ENCODE measurements at regions not wholly inside any gene's neighbourhood (a gene's known extent, or its start where the extent isn't known, plus 50 kb on each side); places are given as distances from the start of the nearest gene placed in this dataset.

GRCh38 chr2:150350500-150350899 is 137.0 kb downstream of the RND3 start:
- Histone ChIP-seq H3T11ph (ENCODE audit: low read length) (no peak overlapping the region), H3K9me3 (ENCODE audit: control insufficient read depth, low read depth, low read length) (no peaks in the 10 kb centered on the region), H4K20me1 (ENCODE audit: control insufficient read depth, insufficient read depth, insufficient read length) (no peaks in the 10 kb centered on the region), H3K23me2 (ENCODE audit: insufficient read length, low read depth, low read length, poor library complexity, severe bottlenecking) (no peaks in the 10 kb centered on the region), H4K8ac (replicated peaks; ENCODE audit: insufficient read length, low read depth, low read length) (no peak overlapping the region), H4K91ac (ENCODE audit: insufficient read length, low read depth, low read length) (no peak overlapping the region), H2AK5ac (ENCODE audit: insufficient read length, low read length) (no peak overlapping the region), H2BK120ac (ENCODE audit: low read depth, low read length, poor library complexity, severe bottlenecking) (no peak overlapping the region), H2BK20ac (ENCODE audit: low read depth, low read length, poor library complexity, severe bottlenecking) (no peak overlapping the region), H3K4ac (ENCODE audit: low read depth, low read length) (no peak overlapping the region), H2BK5ac (ENCODE audit: insufficient read length, low read length) (no peak overlapping the region), H3K23ac (ENCODE audit: insufficient read length, low read depth, low read length) (no peak overlapping the region), H3K79me2 (ENCODE audit: insufficient read depth, low read length) (no peaks in the 10 kb centered on the region), H3K79me1 (ENCODE audit: insufficient read depth, low read depth, low read length, poor library complexity, severe bottlenecking) (no peaks in the 10 kb centered on the region), H3K14ac (ENCODE audit: insufficient read depth, low read length) (no peak overlapping the region), H3K4me2 (ENCODE audit: insufficient read depth, insufficient read length, low read length) (no peak overlapping the region), H3K27me3 (ENCODE audit: insufficient read depth, low read length) (no peaks in the 10 kb centered on the region), H3K4me1 (ENCODE audit: insufficient read depth, low read length) (no peaks in the 10 kb centered on the region), H4K5ac (ENCODE audit: insufficient read length, low read depth, low read length) (no peak overlapping the region), H3K9ac (ENCODE audit: extremely low read depth, insufficient read length, low read length) (no peak overlapping the region), H2BK15ac (ENCODE audit: low read depth, low read length) (no peak overlapping the region), H3K18ac (ENCODE audit: insufficient read length, low read depth, low read length) (no peak overlapping the region), H2AFZ (ENCODE audit: low read length) (no peak overlapping the region), H2BK12ac (ENCODE audit: insufficient read length, low read depth, low read length) (no peak overlapping the region), H3K27ac (ENCODE audit: insufficient read length, low read depth, low read length) (no peak overlapping the region), H3K56ac (ENCODE audit: insufficient read length, low read depth, low read length) (no peak overlapping the region)
- no CpG with 5 or more reads among the region's 4 CpGs for WGBS (ENCODE audit: extremely low coverage, insufficient read length, low lambda C conversion rate)
- Mint-ChIP-seq H3K4me3 (no peak overlapping the region), H3K9me3 (no peaks in the 10 kb centered on the region), H3K36me3 (ENCODE audit: insufficient read depth in 1 of 3, low read depth in 3 of 3) (peaks cover 0 to 4% (median 0%) of the 10 kb centered on the region in 3 experiments; a peak in 1 of 7 replicates), H3K27ac (no peak overlapping the region), H3K4me1 (peaks cover 7 to 9% of the 10 kb centered on the region in 2 experiments), H3K27me3 (ENCODE audit: low read depth) (no peaks in the 10 kb centered on the region)
- no peak for TF ChIP-seq CTCF (conservative IDR thresholded peaks at IDR 0.05)
- DNase-seq = no peak
